Endometrium (tissue), 2 donors: ENCODE measurements at regions not wholly inside any gene's neighbourhood (a gene's known extent, or its start where the extent isn't known, plus 50 kb on each side); places are given as distances from the start of the nearest gene placed in this dataset.

Source experiments
- FAIRE-seq: peaks from 2 replicates; lab custom pipeline; 2012; peaks lifted over from hg19 to GRCh38; lab: Jason Lieb, UNC
- donor health status: control.
- donor health status: control.

DNA sequence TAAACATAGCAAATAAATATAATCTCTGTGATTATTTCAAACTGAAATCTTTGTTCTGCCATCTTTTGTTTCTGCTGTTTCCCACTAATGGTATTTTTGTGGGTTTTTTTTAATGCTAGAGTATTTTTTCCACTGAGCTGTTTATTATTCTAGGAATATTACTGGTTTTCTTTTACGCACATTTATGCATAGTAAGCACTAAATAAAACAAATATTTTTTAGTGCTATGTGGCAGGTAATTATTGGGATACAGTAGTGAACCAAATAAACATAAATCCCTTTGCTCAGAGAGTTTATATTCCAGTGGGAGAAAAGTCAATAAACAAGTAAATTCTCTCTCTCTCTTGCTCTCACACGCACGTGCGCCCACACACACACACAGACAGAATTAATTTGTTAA is 397.4 kb downstream of the PRDM5 start:
- FAIRE-seq: peak; percentile 43

DNA sequence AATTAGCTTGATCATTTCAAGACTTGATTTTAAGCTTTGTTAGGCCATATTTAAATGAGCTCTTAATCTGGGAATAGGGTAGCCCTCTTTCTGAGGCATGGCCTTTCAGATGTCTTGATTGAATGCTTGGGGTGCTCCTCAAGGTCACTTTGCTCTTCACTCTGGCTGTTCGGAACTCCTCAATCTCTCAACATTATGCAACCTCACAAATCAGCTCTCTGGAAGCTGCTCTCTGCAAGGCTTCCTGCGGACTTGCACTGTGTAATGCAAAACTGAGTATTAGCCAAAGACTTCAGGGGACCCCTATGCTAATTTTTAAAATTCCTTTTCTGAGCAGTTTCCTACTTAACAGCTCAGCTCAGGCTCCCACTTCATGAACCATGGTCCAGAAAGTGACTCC is 398.3 kb downstream of the PRDM5 start:
- no peak for FAIRE-seq

DNA sequence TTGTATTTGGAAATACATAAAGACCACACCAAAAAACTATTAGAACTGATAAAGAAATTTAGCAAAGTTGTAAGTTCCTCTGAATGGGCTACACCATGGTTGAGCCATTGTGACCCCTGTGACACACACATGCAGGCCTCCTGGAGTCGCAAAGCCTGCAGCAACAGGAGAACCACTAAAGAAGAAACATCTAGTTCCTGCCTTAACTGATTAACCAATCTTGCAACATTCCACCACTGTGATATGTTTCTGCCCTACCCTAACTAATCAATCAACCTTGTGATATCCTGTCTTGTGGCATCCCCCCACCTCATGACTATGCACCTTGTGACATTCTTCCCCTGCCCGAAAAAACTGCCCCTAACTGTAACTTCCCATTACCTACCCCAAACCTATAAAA is 401.8 kb downstream of the PRDM5 start:
- FAIRE-seq: no peak

DNA sequence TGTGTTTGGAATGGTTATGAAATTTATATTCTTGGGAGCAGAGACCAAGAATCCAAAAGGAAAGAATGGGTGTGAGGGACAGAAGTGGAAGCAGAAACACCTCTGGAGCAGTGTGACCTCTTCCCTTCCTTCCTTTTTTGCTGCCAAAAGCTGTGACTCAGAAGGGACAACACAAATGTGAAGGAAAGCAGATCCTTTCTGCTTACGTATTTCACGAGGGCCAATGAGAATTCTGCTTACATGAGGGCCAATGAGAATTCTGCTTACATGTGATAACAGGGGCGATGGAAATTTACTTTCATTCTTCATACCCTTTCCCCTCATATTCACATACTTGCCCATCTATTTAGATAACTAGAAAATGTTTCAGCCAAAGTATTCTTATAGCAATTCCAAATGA is 404.6 kb downstream of the PRDM5 start:
- FAIRE-seq: peak; percentile 98

DNA sequence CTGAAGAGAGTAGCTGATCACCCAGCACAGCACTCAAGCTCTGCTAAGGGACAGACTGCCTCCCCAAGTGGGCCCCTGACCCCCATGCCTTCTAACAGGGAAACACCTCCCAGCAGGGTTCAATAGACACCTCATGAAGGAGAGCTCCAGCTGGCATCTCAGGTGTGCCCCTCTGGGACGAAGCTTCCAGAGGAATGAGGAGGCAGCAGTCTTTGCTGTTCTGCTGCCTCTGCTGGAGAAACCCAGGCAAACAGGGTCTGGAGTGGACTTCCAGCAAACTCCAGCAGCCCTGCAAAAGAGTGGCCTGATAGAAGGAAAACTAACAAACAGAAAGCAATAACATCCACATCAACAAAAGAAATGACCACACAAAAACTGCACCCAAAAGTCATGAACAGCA is 412.8 kb downstream of the PRDM5 start:
- FAIRE-seq: no peak

DNA sequence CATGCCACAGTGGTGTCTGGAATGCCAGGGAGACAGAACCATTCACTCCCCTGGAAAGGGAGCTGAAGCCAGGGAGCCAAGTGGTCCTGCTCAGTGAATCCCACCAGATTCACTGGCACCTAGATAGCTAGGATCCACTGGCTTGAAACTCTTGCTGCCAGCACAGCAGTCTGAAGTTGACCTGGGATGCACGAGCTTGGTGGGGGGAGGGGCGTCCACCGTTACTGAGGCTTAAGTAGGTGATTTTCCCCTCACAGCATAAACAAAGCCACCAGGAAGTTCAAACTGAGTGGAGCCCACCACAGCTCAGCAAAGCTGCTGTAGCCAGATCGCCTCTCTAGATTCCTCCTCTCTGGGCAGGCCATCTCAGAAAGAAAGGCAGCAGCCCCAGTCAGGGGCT is 413.3 kb downstream of the PRDM5 start:
- FAIRE-seq: no peak

DNA sequence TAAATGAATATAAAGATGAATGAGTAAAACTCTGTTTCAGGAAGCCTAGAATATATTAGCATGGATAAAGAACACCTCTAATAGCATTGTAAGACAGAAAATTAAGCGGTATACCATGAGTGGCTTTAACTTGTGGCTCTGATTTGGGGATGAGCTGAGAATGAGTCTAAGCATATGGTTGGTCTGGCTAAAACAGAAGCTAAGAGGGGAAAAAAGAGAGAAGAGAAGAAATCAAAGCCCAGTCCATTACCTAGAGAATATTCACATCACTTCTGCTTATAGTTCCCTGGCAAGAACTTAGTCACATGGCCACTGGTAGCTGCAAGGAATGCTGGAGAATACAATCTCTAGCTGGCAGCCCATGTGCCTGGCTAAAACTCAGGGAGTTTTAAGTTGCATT is 414.5 kb downstream of the PRDM5 start:
- FAIRE-seq: no peak

DNA sequence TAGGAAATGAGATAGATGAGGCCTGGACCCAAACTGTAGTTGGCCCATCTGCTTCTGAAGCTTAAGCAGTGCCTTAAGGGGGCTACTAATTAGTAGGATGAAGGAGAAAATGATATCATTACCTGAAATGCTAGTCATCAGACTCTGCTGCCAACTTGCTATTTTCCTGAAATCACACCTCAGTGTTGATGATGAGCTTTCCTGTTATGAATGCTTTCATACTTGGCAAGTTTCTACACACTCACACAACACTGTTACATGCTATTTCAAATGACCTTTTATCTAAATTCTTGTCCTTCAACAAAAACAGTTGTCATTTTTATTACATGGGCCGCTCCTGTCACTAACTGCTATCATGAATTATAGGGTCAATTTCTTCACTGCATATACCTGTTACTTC is 416.0 kb downstream of the PRDM5 start:
- FAIRE-seq: no peak

DNA sequence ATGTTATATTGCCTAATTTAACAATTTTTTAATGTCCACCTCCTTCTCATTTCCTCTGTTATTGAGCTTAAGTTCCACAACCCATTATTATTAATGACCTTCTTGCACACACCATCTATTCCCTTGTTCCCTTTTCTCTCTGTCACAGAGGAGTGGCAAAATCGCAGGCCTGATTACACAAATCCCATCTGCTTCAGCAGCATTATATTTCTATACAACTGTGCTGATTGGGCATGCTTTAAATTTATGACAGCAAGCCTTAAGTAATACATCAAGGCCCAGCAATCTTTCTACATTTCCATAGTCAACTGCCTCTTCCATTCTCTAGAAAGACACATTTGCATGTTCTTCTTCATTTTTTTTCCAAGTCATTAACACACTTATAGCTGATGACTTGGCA is 423.8 kb downstream of the PRDM5 start:
- FAIRE-seq: no peak

DNA sequence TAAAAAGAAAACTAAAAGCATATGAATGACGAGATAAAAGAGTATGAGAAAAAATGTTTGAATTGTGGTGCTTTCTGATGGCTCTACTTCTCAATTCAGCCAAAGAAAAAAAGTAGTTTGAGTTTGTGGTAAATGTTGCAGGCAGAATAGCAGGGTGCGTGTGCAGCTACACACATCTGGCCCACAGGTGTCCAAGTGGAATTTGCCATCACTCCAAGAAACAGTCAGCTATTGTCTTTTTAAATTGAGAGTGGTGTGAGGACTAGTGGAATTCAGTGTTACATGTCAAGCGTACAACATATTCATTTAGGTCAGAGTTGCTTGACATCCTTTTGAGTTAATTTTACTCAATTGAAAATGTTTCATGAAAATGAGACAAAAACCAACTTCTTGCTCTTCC is 424.8 kb upstream of the MAD2L1 start:
- no peak for FAIRE-seq

DNA sequence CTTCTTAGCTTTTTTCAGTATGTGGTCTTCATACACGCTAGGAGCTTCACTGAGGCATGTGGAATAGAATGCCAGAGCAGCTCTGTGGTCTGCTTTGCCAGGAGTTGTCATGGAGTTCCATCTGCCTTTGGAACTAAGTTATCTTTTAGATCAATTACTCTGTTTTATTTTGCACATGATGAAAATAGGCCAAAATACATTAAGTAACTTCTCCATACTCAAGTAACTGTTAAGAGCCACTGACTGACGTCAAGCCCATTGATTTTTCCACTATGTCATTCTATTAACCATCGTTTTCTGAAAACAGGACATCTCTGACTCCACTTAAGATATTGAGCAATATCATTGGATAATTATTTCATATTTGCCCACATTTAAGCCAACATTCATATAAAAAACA is 415.1 kb upstream of the MAD2L1 start:
- FAIRE-seq: no peak

DNA sequence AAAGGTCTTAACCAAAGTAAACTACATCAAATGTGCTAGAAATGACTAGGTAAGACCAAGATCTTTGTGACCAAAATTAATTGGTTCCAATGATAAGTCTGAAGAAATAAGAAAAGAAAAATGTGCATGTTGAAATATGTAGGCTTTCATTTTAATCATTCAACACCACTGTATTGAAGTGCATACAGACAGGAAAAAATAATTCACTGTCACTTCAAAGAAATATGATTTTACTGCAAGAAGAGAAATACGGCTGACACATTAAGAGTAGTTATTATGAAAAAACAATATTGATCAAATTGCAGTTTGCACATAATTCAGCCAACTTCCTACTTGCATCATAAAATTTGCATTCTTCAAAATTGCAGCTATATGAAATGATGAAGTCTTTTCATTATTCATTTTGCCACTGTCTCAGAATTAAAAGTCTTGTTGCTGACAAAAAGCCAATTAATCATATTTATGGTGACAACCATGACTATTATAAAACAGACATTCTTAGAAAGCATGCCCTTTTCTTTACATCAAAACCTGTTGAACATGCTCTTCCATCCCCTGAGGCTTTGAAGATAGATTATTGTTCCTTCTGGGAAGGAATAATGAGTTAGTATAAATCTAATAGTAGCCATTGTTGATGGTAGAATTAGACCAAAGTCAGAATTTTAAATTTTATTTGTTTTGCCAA is 405.9 kb upstream of the MAD2L1 start:
- FAIRE-seq: no peak

DNA sequence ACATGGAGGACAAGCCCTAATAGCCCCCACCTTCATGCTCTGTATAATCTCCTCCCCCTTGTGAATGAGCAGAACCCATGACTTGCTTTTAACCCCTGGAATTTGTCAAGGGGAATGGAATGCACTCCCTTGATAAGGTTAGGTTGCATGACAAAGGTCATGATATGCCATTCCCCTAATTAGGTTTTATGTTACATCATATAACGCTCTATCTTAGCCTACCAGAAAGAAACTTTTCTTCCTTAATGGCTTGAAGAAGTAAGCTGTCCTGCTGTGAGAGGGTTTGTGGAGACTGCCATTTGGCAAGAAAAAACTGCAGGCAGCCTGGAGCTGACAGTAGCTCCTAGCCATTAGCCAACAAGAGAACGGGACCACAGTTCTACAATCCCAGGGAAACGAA is 399.8 kb upstream of the MAD2L1 start:
- no peak for FAIRE-seq

DNA sequence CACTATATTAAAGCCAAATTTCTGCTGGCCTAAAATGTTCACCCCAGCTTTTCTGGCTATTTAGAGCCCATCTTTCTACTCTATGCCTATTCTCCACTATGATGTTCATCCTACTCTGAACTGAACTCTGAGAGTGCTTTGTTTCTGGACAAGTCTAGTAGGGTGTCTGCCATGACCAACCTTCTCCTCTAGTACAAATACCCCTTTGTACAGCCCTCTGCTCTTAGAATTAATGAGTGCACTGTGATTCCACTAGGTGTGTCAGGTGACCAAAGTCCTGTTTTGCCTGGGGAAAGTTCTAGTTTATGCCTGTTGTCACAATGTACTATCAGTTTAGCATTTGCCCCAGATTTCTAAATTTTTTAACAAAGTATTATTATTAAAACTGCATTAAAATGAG is 388.1 kb upstream of the MAD2L1 start:
- no peak for FAIRE-seq

DNA sequence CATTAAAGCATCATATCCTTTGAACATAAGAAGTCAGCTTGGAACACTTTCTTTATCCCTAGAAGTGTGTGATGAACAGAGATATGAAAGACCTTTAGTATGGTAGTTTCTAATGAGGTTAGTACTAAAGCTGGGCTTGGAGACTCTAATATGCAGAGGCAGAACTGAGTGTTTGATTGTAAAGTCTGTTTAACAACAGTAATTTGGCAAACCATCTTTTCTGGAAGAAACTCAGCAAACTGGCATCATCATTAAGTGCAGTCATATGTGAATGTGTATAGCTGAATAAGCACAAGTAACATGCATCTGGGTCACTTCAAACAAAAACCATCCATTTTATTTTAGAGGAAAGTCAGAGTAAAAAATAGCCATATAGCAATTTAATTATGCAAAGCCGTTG is 385.9 kb upstream of the MAD2L1 start:
- FAIRE-seq: no peak

DNA sequence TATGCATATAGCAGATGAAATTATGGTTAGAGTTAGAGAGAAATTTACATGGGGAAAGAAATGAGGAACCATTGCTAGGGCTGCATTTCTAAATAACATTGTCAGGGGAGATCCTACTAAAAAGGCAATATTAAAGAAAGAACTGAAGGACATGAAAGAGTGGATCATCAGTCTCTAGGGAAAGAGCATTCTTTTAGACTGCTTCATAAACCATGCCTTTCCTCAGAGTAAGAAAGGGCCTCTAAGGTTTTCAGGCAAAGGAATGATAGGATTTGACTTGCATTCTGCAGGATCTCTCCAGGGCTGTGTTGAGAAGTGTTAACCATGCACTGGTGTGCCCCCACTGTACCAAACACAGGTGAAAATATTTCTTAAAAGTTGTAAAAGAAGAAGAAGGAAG is 385.4 kb upstream of the MAD2L1 start:
- no peak for FAIRE-seq

DNA sequence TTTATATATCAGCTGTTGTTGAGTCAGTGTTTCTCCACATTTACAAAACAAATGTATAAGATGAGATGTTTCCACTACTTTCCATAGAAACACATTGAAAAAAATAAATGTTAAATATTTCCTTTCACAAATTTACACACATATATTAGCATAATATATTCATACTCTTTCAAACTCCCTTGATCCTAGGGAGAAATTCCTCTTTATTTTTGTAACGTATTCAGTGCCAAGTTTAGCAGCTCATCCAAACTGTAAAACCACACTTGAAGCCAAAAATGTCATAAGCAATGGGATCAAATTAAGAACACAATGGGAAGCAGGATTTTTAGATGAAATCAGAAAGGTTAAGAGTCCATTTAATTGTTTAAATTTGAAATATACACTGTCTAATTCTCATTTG is 381.1 kb upstream of the MAD2L1 start:
- no peak for FAIRE-seq

DNA sequence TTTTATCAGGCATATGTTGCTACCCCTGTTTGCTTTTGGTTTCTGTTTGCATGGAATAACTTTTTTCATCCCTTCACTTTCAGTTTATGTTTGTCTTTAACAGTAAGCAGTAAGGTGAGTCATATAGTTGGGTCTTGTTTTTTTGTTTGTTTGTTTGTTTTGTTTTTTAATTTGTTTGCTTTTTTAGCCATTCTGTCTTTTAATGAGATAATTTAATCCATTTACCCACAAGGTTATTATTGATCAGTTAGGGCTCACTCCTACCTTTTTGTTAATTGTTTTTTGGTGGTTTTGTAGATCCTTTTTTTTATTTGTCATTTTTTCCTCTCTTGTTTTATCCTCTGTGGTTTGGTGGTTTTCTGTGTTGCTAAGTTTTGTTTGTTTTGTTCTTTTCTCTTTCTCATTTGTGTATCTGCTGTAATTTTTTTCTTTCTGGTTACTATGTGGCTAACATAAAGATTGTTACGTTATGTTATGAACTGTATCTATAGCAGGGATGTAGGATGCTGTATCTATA is 379.5 kb upstream of the MAD2L1 start:
- no peak for FAIRE-seq

DNA sequence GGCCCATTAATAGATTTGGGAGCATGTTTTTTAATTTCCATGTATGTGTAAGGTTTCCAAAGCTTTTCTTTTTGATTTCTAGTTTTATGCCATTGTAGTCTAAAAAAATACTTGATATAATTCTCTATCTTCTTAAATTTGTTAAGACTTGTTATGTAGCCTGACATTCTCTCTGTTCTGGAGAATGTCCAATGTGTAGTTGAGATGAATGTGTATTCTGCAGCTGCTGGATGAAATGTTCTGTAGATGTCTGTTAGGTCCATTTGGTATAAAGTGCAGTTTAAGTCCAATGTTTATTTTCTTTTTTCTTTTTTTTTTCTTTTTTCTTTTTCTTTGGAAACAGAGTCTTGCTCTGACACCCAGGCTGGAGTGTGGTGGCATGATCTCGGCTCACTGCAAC is 378.5 kb upstream of the MAD2L1 start:
- FAIRE-seq: no peak

DNA sequence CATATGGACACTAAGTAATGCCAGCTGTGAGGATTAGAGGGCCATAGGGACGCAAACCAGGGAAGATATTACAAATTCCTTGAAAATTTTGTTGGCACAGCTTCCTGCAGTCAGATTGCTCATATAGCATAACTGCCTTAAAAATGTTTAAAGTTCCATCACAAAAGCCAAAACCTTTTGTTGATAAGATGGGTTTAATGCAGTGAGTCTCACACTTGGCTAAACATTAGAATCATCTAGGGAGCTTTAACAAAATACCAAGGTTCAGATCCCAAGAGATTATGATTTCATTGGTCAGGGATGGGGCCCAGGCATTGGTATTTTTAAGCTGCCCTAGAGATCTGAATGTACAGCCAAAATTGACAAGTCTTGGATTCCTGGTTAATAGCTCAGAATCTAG is 376.5 kb upstream of the MAD2L1 start:
- no peak for FAIRE-seq

DNA sequence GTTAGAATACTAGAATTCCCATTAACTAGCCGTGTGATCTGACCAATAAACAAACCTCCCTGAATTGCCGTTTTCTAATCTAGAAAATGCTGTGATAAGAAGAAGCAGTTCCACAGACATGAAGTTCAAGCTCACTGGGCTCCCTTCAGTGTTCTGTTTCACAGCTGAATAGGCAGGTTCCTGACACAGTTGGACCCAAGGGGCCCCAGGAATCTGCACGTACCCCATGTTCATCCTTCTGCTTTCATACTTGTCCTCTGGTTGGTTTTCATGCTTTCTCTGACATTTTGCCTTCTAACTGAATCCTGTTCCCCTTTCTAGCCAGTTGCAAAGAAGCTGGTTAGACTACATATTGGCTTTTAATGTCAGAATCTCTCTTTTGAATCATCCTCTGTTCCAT is 374.1 kb upstream of the MAD2L1 start:
- no peak for FAIRE-seq

DNA sequence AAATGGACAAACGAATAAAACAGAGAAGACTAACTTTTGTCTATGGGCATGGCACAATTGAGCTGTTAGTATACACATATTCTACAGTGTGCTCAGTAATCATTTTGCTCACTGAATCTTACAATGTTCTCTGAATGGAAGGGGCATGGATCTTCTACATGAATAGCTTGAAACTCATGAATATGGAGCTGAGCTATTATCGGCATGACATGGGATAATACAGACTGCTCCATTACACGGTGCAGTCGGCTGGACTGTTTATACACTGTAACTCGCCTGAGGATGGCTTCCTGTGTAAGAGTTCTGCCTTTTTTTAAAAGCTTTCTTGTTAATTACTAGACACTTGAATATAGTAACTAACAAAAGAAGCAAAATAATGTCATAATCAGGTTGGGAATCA is 368.5 kb upstream of the MAD2L1 start:
- no peak for FAIRE-seq

DNA sequence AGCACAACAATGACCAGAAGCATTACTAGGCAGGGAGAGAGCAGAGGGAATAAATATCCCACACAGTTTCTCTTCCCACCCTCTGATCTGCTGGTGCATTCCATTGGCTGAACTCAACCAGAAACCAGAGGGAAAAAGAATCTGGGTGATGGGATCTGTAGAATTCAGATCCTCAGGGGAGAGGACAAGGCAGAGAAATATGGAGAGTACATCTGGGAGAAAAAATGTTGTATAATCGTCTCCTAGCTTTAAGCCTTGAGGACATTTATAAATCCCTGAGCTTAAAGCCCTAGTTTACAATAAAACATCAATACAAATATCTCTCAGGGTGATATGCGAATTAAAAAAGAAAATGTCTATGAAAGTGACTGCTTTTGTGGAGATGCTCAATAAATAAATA is 368.1 kb upstream of the MAD2L1 start:
- no peak for FAIRE-seq

DNA sequence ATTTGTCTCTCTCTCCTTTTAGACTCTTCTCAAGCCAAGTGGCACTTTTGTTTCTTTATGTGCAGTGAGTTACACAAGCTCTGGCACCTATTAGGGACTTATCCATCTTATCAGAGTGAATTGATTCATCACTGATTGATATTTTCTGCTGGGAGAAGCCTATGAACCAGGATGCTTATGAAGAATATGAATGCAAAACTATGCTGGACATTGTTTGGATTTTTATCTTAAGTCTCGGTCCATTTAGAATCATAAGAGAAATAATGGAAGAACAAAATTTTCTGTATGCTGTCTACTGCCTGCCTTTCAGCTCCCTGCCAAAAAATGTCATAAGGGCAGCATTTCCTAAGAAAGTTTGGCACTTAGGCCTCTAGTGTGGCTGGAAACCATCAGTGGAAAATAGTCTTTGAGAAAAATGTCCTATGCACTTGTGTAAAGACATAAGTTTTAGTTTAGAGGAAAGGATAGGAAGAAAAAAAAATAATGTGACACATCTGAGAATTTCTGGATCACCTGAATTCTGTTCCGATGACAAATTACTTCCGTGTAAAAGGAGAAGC is 365.7 kb upstream of the MAD2L1 start:
- no peak for FAIRE-seq
